Ishikawa (cell line): ENCODE measurements at regions not wholly inside any gene's neighbourhood (a gene's known extent, or its start where the extent isn't known, plus 50 kb on each side); places are given as distances from the start of the nearest gene placed in this dataset.

Experiments used
- CEBPB ChIP-seq: IDR thresholded peaks from 2 replicates; pipeline ENCODE4 v1.6.1; 2012
- EGR1 ChIP-seq: IDR thresholded peaks from 2 replicates; pipeline ENCODE4 v1.6.1; 2012
- EP300 ChIP-seq: IDR thresholded peaks from 2 replicates; pipeline ENCODE4 v1.6.1; 2012; ENCODE audit warnings: borderline replicate concordance
- FOXM1 ChIP-seq: IDR thresholded peaks from 2 replicates; pipeline ENCODE4 v1.6.1; 2012; ENCODE audit warnings: low read depth, borderline replicate concordance
- NFIC ChIP-seq: IDR thresholded peaks from 2 replicates; pipeline ENCODE4 v1.6.1; 2012
- RAD21 ChIP-seq: IDR thresholded peaks from 2 replicates; pipeline ENCODE4 v1.6.1; 2012; ENCODE audit warnings: low read depth
- REST ChIP-seq: IDR thresholded peaks from 2 replicates; pipeline ENCODE4 v1.6.1; 2012; ENCODE audit warnings: low read depth, mild to moderate bottlenecking
- TAF1 ChIP-seq: IDR thresholded peaks from 2 replicates; pipeline ENCODE4 v1.6.1; 2012; ENCODE audit warnings: low read depth, mild to moderate bottlenecking
- TCF12 ChIP-seq: IDR thresholded peaks from 2 replicates; pipeline ENCODE4 v1.6.1; 2012; ENCODE audit warnings: low read depth
- TEAD4 ChIP-seq: IDR thresholded peaks from 2 replicates; pipeline ENCODE4 v1.6.1; 2012
- YY1 ChIP-seq: IDR thresholded peaks from 2 replicates; pipeline ENCODE4 v1.6.1; 2012; ENCODE audit warnings: low read depth
- TF ChIP-seq, protein P1 (sequence below): IDR thresholded peaks from 2 replicates; pipeline ENCODE4 v1.6.1; 2012

DNA sequence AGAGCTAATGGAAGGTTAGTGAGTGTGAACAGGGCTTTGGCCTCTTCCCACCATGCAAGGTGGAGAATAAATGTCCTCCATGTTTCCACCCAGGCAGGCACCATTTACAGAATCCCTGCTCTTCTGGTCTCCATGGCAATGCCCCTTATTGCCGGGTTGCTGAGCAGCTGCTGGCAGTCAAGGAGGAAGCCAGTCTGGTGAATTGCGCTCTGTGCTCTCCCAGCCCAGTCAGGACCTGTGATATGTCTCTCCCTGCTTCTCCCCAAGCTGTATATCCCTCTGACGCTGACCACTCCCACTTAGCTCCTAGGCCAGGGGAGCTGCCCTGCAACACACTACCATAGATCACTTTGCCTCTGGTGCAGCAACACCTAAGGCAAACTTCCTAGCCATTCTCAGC lies 402.1 kb upstream of the ERCC4 start:
- TF ChIP-seq, protein P1, sequence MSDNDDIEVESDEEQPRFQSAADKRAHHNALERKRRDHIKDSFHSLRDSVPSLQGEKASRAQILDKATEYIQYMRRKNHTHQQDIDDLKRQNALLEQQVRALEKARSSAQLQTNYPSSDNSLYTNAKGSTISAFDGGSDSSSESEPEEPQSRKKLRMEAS = no peak
- TF ChIP-seq EGR1 (no peak), CEBPB (no peak), EP300 (no peak), NFIC (no peak), REST (no peak), TCF12 (no peak), FOXM1 (no peak), TAF1 (no peak), YY1 (no peak), TEAD4 (no peak), RAD21 (no peak)
